GM21528 (cell line): ENCODE measurements at regions not wholly inside any gene's neighbourhood (a gene's known extent, or its start where the extent isn't known, plus 50 kb on each side); places are given as distances from the start of the nearest gene placed in this dataset.
"Not testable (repeated sequence)": the region's sequence is repeated elsewhere in the genome, so short reads cannot be mapped to it uniquely, and the experiment has no call there.

Source experiments
- ATAC-seq: cut with Tn5 transposase; IDR thresholded peaks from one replicate; pipeline ENCODE4 v1.9.1; 2021; ENCODE audit warnings: mild to moderate bottlenecking, moderate library complexity; ENCODE audit not compliant: unreplicated experiment, low FRiP score

DNA sequence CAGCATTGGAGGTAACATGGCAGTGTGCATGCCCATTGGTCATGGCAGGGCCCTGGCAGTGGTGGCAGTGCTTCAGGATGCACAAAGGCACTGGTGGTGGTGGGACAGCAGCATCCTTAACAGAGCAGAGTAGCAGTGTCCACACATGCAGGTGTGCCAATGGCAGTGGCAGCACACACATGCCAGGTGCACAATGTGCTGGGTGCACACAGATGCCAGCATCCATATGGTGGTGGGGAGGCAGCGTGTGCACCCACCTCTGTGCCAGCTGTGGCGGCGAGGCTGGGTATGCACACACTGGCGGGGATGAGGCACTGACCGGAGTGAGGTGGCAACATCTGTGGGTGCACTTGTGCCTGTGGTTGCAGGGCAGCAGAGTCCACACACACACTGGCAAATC lies 150.6 kb downstream of the SI start:
- no peak for ATAC-seq

DNA sequence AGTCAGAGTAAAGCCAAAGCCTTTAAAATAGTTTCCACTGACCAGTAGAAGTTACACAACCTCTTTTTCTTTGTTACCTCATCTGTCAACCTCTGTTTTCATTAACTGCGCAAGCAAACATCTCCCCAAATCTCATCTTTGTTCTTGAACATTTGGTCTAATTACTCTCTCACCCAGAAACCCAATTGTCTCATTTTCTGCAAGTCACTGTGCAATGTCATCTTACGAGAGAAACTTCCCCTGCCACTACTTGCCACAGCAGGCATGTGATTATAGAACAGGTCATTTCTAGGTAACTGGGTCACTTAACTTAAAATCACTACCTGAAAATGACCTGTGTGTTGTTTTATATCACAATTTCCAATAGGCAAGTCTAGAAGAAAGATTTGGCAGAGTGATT lies 159.4 kb downstream of the SI start:
- ATAC-seq, result no peak

- no peak for ATAC-seq
Measured at GRCh38 chr3:164912916-164913315, 165.4 kb downstream of the SI start.

GRCh38 chr3:164903820-164904451 lies 174.4 kb downstream of the SI start:
- ATAC-seq, result no peak

- ATAC-seq, result no peak
Measured at GRCh38 chr3:164897342-164897741, 181.0 kb downstream of the SI start.

DNA sequence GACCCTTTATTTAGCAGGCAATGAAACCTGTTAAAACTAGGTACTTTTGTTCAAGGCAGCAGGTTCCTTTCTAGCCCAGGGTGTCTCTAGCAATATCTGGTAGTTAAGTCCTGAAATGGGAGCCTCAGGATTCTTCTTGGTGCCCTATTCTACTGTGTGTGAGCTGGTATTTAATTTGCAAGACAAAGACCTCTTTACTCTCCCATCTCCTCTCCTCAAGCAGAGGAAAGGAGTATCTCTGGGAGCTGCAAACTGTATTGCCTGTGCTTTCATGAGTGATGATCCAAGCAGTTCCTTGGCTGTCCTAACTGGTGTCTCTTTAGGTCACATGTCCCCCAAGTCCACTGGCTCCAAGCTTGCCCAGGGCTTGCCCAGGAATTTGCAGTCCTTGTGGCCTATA lies 188.2 kb downstream of the SI start:
- ATAC-seq, result no peak

DNA sequence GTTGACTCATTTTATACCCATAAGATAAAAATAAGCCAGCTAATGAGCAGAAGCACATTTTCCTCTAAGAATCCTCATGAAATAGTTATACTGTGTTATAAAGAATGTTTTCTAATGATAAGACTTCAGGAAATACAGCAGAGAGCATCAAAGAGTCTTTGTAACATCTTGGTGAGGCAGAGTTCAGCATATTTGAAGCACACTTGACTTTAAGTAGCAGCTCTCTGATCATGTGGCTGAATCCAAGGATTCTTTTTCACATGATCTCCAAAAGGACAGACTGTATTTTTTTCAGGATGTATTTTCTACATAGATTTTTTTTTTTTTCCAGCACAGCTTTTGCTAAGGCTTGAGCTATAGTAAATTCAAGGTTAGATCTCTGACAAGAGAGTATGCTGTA lies 195.1 kb downstream of the SI start:
- no peak for ATAC-seq

- ATAC-seq, result no peak
Measured at GRCh38 chr3:164879201-164879600, 199.1 kb downstream of the SI start.

- no peak for ATAC-seq
Measured at GRCh38 chr3:164864454-164864853, 213.8 kb downstream of the SI start.

DNA sequence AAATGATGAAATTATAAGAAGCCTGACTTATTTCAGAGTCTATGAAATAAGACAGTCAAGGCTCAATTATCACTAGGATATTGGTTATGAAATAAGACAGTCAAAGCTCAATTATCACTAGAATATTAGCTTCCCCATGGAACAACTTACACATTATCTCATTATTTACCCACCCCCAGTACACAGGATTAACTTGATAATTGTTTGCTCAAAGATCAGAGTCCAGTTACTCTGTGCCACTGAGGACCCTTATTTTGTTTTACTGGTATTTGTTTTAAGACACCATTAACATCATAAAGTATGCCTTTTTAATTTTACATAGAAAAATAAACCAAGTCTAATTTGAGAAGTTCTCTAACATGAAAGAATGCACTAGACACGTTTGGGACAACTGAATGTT lies 225.4 kb downstream of the SI start:
- ATAC-seq, result no peak

GRCh38 chr3:164851905-164852304 lies 226.4 kb downstream of the SI start:
- no peak for ATAC-seq

DNA sequence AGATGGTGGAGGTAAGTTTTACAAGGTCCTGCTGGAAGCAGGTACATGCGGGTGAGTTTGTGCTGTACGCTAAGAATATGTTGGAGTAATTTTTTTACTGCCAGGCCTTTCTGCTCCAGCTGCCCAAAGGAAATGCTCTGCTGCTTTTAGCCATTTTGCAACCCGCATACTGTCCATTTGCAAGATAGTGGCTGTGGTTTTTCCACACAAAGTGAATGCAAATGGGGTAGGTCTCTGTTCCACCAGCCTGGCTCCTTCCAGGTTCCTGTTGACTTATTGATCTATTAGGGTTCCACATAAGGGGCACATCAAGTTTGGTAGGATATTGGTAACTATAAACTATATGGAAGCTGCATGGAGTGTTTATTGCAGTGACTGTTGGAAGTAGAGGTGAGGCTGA lies 227.1 kb downstream of the SI start:
- ATAC-seq, result no peak

DNA sequence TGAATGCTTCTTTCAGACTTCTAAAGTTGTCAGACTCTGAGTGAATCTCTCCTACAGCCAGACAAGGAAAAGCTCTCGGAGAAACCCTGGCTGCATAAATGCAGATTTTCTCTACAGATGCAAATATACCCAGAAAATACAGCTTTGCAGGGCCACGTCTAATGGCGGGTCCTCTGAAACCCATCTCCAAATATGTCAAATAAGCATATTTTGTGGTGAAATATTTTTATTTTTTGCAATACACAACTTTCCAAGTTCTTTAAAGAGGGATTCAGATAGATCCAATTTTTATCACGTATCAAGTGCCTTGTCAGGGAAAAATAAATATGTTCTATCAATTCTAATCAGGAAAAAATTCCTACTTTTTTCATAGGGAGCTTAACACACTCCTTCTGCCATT lies 229.4 kb downstream of the SI start:
- no peak for ATAC-seq

GRCh38 chr3:164845739-164846138 lies 232.6 kb downstream of the SI start:
- no peak for ATAC-seq

DNA sequence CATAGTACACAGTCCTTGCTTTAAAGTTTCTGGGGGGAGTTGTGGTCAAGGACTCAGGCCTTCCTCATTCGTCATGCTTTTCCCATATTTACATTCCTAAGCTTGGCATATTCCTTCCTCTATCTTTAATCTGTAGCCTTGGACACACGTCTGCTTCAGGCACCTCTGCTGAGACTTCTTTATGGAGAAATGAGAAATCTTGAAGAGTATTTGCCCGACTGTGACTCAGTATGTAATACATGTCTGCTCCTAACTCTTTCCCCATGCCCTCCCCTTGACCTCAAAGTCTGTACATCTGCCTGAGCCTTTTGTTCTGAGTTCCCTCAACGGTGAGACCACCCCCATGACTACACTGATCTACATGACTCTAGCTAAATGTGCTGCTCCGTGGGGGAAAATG lies 246.1 kb downstream of the SI start:
- ATAC-seq, result no peak

- no peak for ATAC-seq
Measured at GRCh38 chr3:164818318-164818717, 260.0 kb downstream of the SI start.

DNA sequence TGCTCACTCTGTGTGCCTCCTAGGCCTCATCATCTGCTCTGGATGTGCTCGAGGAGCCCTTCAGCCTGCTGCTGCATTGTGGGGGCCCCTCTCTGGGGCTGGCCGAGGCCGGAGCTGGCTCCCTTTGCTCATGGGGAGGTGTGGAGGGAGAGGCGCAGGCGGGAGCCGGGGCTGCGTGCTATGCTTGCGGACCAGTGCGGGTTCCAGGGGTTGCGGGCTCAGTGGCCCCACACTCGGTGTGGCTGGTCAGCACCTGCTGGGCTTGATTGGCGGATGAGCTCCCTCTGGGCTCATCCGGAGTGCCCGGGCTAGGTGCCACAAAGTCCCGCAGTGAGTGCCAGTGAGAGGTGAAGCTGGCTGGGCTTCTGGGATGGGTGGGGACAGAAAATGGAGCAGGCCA lies 264.2 kb downstream of the SI start:
- ATAC-seq, result no peak

DNA sequence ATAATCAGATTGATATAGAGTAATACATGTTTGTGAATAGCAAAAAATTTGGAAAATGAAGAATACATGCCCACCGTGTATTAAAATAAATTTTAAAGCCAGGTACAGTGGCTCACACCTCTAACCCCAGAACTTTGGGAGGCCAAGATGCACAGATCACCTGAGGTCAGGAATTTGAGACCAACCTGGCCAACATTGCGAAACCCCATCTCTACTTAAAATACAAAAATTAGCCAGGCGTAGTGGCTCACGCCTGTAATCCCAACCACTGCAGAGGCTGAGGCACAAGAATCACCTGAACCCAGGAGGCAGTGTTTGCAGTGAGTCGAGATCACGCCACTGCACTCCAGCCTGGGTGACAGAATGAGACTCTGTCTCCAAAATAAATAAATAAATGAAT lies 266.3 kb downstream of the SI start:
- no peak for ATAC-seq

GRCh38 chr3:164806188-164806587 lies 272.1 kb downstream of the SI start:
- no peak for ATAC-seq

- no peak for ATAC-seq
Measured at GRCh38 chr3:164794099-164794498, 284.2 kb downstream of the SI start.

DNA sequence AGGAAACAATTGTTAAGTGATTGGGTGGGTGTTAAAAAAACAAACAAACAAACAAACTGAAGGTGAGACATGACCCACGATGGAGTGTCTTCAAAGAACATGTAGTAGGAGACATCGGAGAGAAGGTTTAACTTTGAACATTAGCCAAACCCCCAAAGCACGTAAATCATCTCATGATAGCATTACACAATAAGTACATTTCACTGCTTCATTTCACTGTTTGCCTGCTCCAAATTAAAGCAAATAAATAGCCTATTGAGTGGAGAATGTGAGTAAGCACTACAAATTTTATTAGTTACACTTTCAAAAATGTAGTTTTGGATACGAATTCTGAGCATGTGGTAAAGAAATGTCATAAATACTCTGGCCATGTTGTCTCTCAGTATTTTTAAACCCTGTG lies 287.0 kb downstream of the SI start:
- no peak for ATAC-seq

DNA sequence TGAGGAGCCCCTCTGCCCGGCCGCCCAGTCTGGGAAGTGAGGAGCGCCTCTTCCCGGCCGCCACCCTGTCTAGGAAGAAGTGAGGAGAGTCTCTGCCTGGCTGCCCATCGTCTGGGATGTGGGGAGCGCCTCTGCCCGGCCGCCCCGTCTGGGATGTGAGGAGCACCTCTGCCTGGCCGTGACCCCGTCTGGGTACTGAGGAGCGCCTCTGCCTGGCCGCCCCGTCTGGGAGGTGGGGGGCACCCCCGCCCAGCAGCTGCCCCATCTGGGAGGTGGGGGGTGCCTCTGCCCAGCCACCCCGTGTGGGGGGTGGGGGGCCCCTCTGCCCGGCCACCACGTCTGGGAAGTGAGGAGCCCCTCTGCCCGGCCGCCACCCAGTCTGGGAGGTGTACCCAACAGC lies 293.9 kb downstream of the SI start:
- not testable (repeated sequence) for ATAC-seq

DNA sequence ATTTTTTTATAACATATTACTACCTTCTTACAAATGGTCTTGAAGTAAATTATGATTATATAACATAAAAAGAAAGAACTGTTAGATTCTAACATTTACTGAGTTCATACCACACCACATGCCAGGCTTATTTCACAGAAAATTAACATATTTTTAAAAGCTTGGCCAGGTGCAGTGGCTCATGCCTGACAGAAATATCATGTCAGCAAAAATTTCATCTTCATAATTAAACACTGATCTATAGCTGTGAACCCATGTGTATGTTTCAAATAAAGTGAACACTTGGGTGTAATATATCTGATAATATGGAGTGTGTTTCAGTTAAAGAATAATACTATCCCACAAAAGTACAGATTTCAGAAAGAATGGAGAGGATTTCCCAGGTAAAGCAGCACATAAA lies 296.5 kb downstream of the SI start:
- ATAC-seq, result no peak
